ENCODE measurements at regions not wholly inside any gene's neighbourhood (a gene's known extent, or its start where the extent isn't known, plus 50 kb on each side); places are given as distances from the start of the nearest gene placed in this dataset.

- Histone ChIP-seq H3K4me1 (ENCODE audit: control insufficient read depth, extremely low read depth, insufficient read depth, low read length) (no peaks in the 10 kb centered on the region), H4K20me1 (replicated peaks; ENCODE audit: control insufficient read depth, extremely low read depth, insufficient read depth, low read length) (no peaks in the 10 kb centered on the region), H3K79me2 (ENCODE audit: control insufficient read depth, insufficient read depth, low read length) (no peaks in the 10 kb centered on the region), H3K27ac (ENCODE audit: insufficient read depth, low read depth, low read length) (no peak overlapping the region), H3K27me3 (ENCODE audit: control insufficient read depth in 2 of 2, insufficient read depth in 2 of 2, low read length in 2 of 2) (no peaks in the 10 kb centered on the region), H3K9me3 (replicated peaks; ENCODE audit: control insufficient read depth, insufficient read depth, low read length) (no peaks in the 10 kb centered on the region), H3K4me2 (ENCODE audit: insufficient read depth, low read length) (no peak overlapping the region), H3K36me3 (ENCODE audit: control insufficient read depth in 2 of 2, extremely low read depth in 1 of 2, insufficient read depth in 2 of 2, low read length in 2 of 2) (no peaks in the 10 kb centered on the region), H3K9ac (replicated peaks; ENCODE audit: extremely low read depth, insufficient read depth, low read length) (no peak overlapping the region), H2AFZ (ENCODE audit: low read depth, low read length) (no peak overlapping the region), H3K9me1 (replicated peaks; ENCODE audit: control insufficient read depth, extremely low read depth, insufficient read depth, low read length) (no peaks in the 10 kb centered on the region), H3K4me3 (replicated peaks in 1 of 3; ENCODE audit: insufficient read depth in 1 of 3, low read depth in 1 of 3, low read length in 3 of 3) (no peak overlapping the region)
- FAIRE-seq (no peak), DNase-seq (ENCODE audit: low read depth, low spot score) (no peak)
- ChIA-PET CTCF (interaction anchor here (0.6 to 2.4 kb wide), 3 partner anchors 325 to 1302 kb away, joined by 3 to 6 read pairs (median 4); no protein-coding TSS in a partner anchor), POLR2A (no interaction called here)
- intact Hi-C loops (cut with micrococcal nuclease) = loop anchor here (10.0 kb wide), 1 partner anchor 772 kb away; no protein-coding TSS in a partner anchor
- no TSS peak for BruUV-seq (replicated peaks)
- dilution Hi-C loops (cut with MboI; ENCODE audit: extremely low pct_ligation_motif_present, low sequenced_read_pairs) = no loop called here
- TF ChIP-seq EZH2 (IDR thresholded peaks at IDR 0.05; ENCODE audit: borderline replicate concordance, low read depth, low read length, severe bottlenecking) = no peak
These were observed 430.5 kb downstream of the MDFIC start for GRCh38 chr7:115352375-115352774.

- no peak overlapping the region for H3K4me3 ChIP-seq (replicated peaks in 1 of 3; ENCODE audit: insufficient read depth in 1 of 3, low read depth in 1 of 3, low read length in 3 of 3)
- peak; percentile 12 for DNase-seq (ENCODE audit: low read depth, low spot score)
- CTCF ChIA-PET = interaction anchor here (1.5 kb wide), 2 partner anchors 326 to 330 kb away, joined by 3 to 5 read pairs; no protein-coding TSS in a partner anchor
- H3K27ac ChIP-seq (ENCODE audit: insufficient read depth, low read depth, low read length) = no peak overlapping the region
- BruUV-seq (replicated peaks) = no TSS peak
- H3K9ac ChIP-seq (replicated peaks; ENCODE audit: extremely low read depth, insufficient read depth, low read length) = no peak overlapping the region
- no peaks in the 10 kb centered on the region for H3K9me1 ChIP-seq (replicated peaks; ENCODE audit: control insufficient read depth, extremely low read depth, insufficient read depth, low read length)
- no peaks in the 10 kb centered on the region for H3K9me3 ChIP-seq (replicated peaks; ENCODE audit: control insufficient read depth, insufficient read depth, low read length)
- H2AFZ ChIP-seq (ENCODE audit: low read depth, low read length) = peak overlapping the region; percentile 33
- H3K4me2 ChIP-seq (ENCODE audit: insufficient read depth, low read length) = no peak overlapping the region
- intact Hi-C loops (cut with micrococcal nuclease) = loop anchor here (10.0 kb wide), 1 partner anchor 774 kb away; no protein-coding TSS in a partner anchor
- H3K4me1 ChIP-seq (ENCODE audit: control insufficient read depth, extremely low read depth, insufficient read depth, low read length) = no peaks in the 10 kb centered on the region
- POLR2A ChIA-PET = no interaction called here
- no peaks in the 10 kb centered on the region for H3K27me3 ChIP-seq (ENCODE audit: control insufficient read depth in 2 of 2, insufficient read depth in 2 of 2, low read length in 2 of 2)
- no peaks in the 10 kb centered on the region for H3K79me2 ChIP-seq (ENCODE audit: control insufficient read depth, insufficient read depth, low read length)
- FAIRE-seq = no peak
- H4K20me1 ChIP-seq (replicated peaks; ENCODE audit: control insufficient read depth, extremely low read depth, insufficient read depth, low read length) = no peaks in the 10 kb centered on the region
- no peaks in the 10 kb centered on the region for H3K36me3 ChIP-seq (ENCODE audit: control insufficient read depth in 2 of 2, extremely low read depth in 1 of 2, insufficient read depth in 2 of 2, low read length in 2 of 2)
- TF ChIP-seq MAX (IDR thresholded peaks at IDR 0.05; ENCODE audit: insufficient read depth, insufficient read length) = no peak
- no peak for TF ChIP-seq CTCF (IDR thresholded peaks at IDR 0.05; ENCODE audit: extremely low read depth in 1 of 2, insufficient read depth in 1 of 2, low read depth in 1 of 2, low read length in 2 of 2)
- no peak for TF ChIP-seq FOS (IDR thresholded peaks at IDR 0.05; ENCODE audit: borderline replicate concordance, insufficient read depth, low read length)
- TF ChIP-seq POLR2A (IDR thresholded peaks at IDR 0.05; ENCODE audit: low read depth, low read length) = no peak
- no peak for TF ChIP-seq EZH2 (IDR thresholded peaks at IDR 0.05; ENCODE audit: borderline replicate concordance, low read depth, low read length, severe bottlenecking)
- dilution Hi-C loops (cut with MboI; ENCODE audit: extremely low pct_ligation_motif_present, low sequenced_read_pairs) = no loop called here
These were observed 428.9 kb downstream of the MDFIC start for GRCh38 chr7:115350764-115351163.

Data from endothelial cell of umbilical vein (primary cell).